Activated CD4-positive, alpha-beta T cell treated with anti-CD3 and anti-CD28 coated beads for 36 hours (primary cell): ENCODE measurements at regions not wholly inside any gene's neighbourhood (a gene's known extent, or its start where the extent isn't known, plus 50 kb on each side); places are given as distances from the start of the nearest gene placed in this dataset.

ENCODE experiments used
- ATAC-seq: fragments of 200-7000 bp; cut with Tn5 transposase; one replicate; pipeline ENCODE4 v1.10.0; 2021; ENCODE audit warnings: mild to moderate bottlenecking, moderate library complexity
- CTCF ChIA-PET: fragments of 350-600 bp; sonication (Branson Sonifier 250); formaldehyde crosslinking; loops from one replicate; lab custom pipeline; 2021; ENCODE audit warnings: antibody characterized with exemption; lab: Charles Lee
- POLR2A ChIA-PET: fragments of 350-600 bp; sonication (Branson Sonifier 250); formaldehyde crosslinking; loops from one replicate; lab custom pipeline; 2021; ENCODE audit warnings: antibody characterized with exemption, inconsistent platforms; lab: Charles Lee
- DNase-seq: peaks from one replicate; pipeline ENCODE4 v3.0.0-alpha.2; 2020
- H3K27ac Mint-ChIP-seq: one replicate; pipeline ENCODE4 v1.8.0; 2021; ENCODE audit warnings: mixed read lengths
- H3K27me3 Mint-ChIP-seq: one replicate; pipeline ENCODE4 v1.8.0; 2021; ENCODE audit warnings: mixed read lengths
- H3K36me3 Mint-ChIP-seq: one replicate; pipeline ENCODE4 v1.8.0; 2021; ENCODE audit warnings: low read depth, mixed read lengths
- H3K4me1 Mint-ChIP-seq: one replicate; pipeline ENCODE4 v1.8.0; 2021; ENCODE audit warnings: mixed read lengths
- H3K4me3 Mint-ChIP-seq: one replicate; pipeline ENCODE4 v1.8.0; 2021; ENCODE audit warnings: mild to moderate bottlenecking, moderate library complexity, mixed read lengths
- H3K9me3 Mint-ChIP-seq: one replicate; pipeline ENCODE4 v1.8.0; 2021; ENCODE audit warnings: low read depth, mixed read lengths
- intact Hi-C, 2 experiments: fragments of 100-400 bp; cut with DNase I in 1 of 2; cut with micrococcal nuclease in 1 of 2; formaldehyde crosslinking; loops; one replicate each; pipeline versions ENCODE4 v1.14.2 to v1.15.1; 2022 to 2024; cut with DNase I, micrococcal nuclease

DNA sequence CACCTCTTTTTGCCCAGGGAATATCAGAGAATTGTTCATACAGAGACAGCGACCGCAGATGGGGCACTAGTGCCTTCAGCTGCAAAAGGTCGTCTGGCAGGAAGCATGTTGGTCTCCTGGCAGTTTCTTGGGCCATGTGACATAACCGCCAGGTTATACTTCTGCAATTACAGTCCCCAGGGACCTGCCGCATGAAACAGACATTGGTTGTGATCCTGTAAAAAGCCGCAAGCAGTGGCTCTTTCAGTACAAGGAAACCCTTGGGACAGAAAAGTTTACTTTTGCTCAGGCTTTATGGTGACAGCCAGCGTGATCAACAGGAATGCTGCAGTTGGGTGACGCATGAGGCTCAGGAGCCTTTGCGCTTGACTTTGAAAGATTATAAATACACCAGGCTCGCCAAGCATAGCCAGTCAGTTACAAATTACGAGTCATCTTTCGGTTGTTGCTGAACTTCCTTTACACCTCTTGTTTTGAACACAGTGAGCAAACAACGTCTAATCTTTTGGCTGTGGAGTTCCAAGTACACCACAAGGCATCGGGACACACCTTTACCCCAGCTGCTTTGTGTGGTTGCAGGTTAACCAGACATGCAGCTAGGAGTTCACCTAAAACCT lies 50.5 kb upstream of the UBE2L5 start:
- H3K36me3 Mint-ChIP-seq: peaks cover 5% of the 10 kb centered on the region
- DNase-seq (peak; percentile 81), ATAC-seq (peak; percentile 67)
- ChIA-PET CTCF (interaction anchor here (0.7 to 2.6 kb wide), 8 partner anchors 11 to 675 kb away, joined by 3 to 9 read pairs (median 6); no protein-coding TSS in a partner anchor), POLR2A (no interaction called here)
- no peaks in the 10 kb centered on the region for H3K9me3 Mint-ChIP-seq
- intact Hi-C loops: loop anchor here (1.0 to 10.0 kb wide), 12 partner anchors 24 to 673 kb away; partner anchors contain the start of genes USPL1 (in 2 of the 2) and KATNAL1 (in 1 of the 2)
- H3K4me3 Mint-ChIP-seq: peak overlapping the region; percentile 59
- H3K27ac Mint-ChIP-seq: peak overlapping the region; percentile 69
- no peaks in the 10 kb centered on the region for H3K27me3 Mint-ChIP-seq
- peaks cover 75% of the 10 kb centered on the region for H3K4me1 Mint-ChIP-seq
